Endodermal cell (in vitro differentiated cells): ENCODE measurements at regions not wholly inside any gene's neighbourhood (a gene's known extent, or its start where the extent isn't known, plus 50 kb on each side); places are given as distances from the start of the nearest gene placed in this dataset.

ENCODE experiments used
- DNase-seq: peaks from one replicate; pipeline ENCODE4 v3.0.0-alpha.2; 2017
- H3K27ac ChIP-seq: 2 replicates; pipeline ENCODE4 v1.5.1; 2013; ENCODE audit warnings: mild to moderate bottlenecking, low read depth, low read length, moderate library complexity
- H3K27me3 ChIP-seq: 2 replicates; pipeline ENCODE4 v1.6.1; 2013; ENCODE audit warnings: mild to moderate bottlenecking, low read length, moderate library complexity; ENCODE audit not compliant: insufficient read depth, control insufficient read depth, poor library complexity, severe bottlenecking
- H3K36me3 ChIP-seq: 2 replicates; pipeline ENCODE4 v1.7.0; 2013; ENCODE audit warnings: mild to moderate bottlenecking, low read length, moderate library complexity; ENCODE audit not compliant: control insufficient read depth, insufficient read depth
- H3K4me1 ChIP-seq: one replicate; pipeline ENCODE4 v1.7.0; 2013; ENCODE audit warnings: low read length; ENCODE audit not compliant: control insufficient read depth, insufficient read depth
- H3K4me3 ChIP-seq: 2 replicates; pipeline ENCODE4 v1.5.1; 2013; ENCODE audit warnings: mild to moderate bottlenecking, low read length, moderate library complexity
- H3K9ac ChIP-seq: 2 replicates; pipeline ENCODE4 v1.6.1; 2013; ENCODE audit warnings: mild to moderate bottlenecking, low read length, moderate library complexity; ENCODE audit not compliant: poor library complexity, severe bottlenecking; ENCODE audit errors: extremely low read depth
- H3K9me3 ChIP-seq: 2 replicates; pipeline ENCODE4 v1.6.1; 2013; ENCODE audit warnings: mild to moderate bottlenecking, low read length, moderate library complexity; ENCODE audit not compliant: control insufficient read depth
- H3K27ac Mint-ChIP-seq: 2 replicates; pipeline ENCODE4 v1.8.0; 2020; ENCODE audit warnings: mixed read lengths
- H3K27me3 Mint-ChIP-seq: 2 replicates; pipeline ENCODE4 v1.8.0; 2021; ENCODE audit warnings: mild to moderate bottlenecking, mixed read lengths; ENCODE audit not compliant: insufficient read depth
- H3K36me3 Mint-ChIP-seq: 2 replicates; pipeline ENCODE4 v1.8.0; 2020; ENCODE audit warnings: low read depth, mixed read lengths
- H3K4me1 Mint-ChIP-seq: 2 replicates; pipeline ENCODE4 v1.8.0; 2020; ENCODE audit warnings: mixed read lengths
- H3K4me3 Mint-ChIP-seq: 2 replicates; pipeline ENCODE4 v1.8.0; 2020; ENCODE audit warnings: mild to moderate bottlenecking, moderate library complexity, mixed read lengths
- H3K9me3 Mint-ChIP-seq: 2 replicates; pipeline ENCODE4 v1.8.0; 2020; ENCODE audit warnings: mild to moderate bottlenecking, mixed read lengths
- WGBS, 2 experiments: methylation state at CpG; one replicate each; pipeline versions ENCODE4 v1.1.5 to v1.1.7; 2013; ENCODE audit warnings: missing lambda C conversion rate in 2 of 2, mixed read lengths in 1 of 2; ENCODE audit not compliant: insufficient coverage in 1 of 2, insufficient read length in 1 of 2; 5-methylcytosine and 5-hydroxymethylcytosine counted together
- TF ChIP-seq, protein P1 (sequence below): fragments of 200-600 bp; sonication (generic); conservative IDR thresholded peaks from 2 replicates; pipeline ENCODE4 v1.5.0; 2021; ENCODE audit warnings: antibody characterized with exemption, mild to moderate bottlenecking

- Histone ChIP-seq H3K4me3 (no peak overlapping the region), H3K9me3 (peaks cover 19% of the 10 kb centered on the region), H3K36me3 (no peaks in the 10 kb centered on the region), H3K4me1 (no peaks in the 10 kb centered on the region), H3K27me3 (no peaks in the 10 kb centered on the region), H3K9ac (no peak overlapping the region), H3K27ac (no peak overlapping the region)
- Mint-ChIP-seq H3K9me3 (peaks cover 35% of the 10 kb centered on the region), H3K27me3 (peaks cover 2% of the 10 kb centered on the region), H3K4me3 (no peak overlapping the region), H3K27ac (no peak overlapping the region), H3K4me1 (peaks cover 1% of the 10 kb centered on the region), H3K36me3 (peaks cover 6% of the 10 kb centered on the region)
- TF ChIP-seq, protein P1, sequence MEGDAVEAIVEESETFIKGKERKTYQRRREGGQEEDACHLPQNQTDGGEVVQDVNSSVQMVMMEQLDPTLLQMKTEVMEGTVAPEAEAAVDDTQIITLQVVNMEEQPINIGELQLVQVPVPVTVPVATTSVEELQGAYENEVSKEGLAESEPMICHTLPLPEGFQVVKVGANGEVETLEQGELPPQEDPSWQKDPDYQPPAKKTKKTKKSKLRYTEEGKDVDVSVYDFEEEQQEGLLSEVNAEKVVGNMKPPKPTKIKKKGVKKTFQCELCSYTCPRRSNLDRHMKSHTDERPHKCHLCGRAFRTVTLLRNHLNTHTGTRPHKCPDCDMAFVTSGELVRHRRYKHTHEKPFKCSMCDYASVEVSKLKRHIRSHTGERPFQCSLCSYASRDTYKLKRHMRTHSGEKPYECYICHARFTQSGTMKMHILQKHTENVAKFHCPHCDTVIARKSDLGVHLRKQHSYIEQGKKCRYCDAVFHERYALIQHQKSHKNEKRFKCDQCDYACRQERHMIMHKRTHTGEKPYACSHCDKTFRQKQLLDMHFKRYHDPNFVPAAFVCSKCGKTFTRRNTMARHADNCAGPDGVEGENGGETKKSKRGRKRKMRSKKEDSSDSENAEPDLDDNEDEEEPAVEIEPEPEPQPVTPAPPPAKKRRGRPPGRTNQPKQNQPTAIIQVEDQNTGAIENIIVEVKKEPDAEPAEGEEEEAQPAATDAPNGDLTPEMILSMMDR, result no peak
- no peak for DNase-seq
These were observed 1335.6 kb downstream of the AACS start for GRCh38 chr12:126400831-126401230.

GRCh38 chr12:126404293-126404881 lies 1339.2 kb downstream of the AACS start:
- Histone ChIP-seq H3K27me3 (no peaks in the 10 kb centered on the region), H3K9ac (no peak overlapping the region), H3K36me3 (no peaks in the 10 kb centered on the region), H3K4me1 (no peaks in the 10 kb centered on the region), H3K4me3 (no peak overlapping the region), H3K27ac (no peak overlapping the region), H3K9me3 (peaks cover 4% of the 10 kb centered on the region)
- Mint-ChIP-seq H3K27me3 (peaks cover 2% of the 10 kb centered on the region), H3K36me3 (no peaks in the 10 kb centered on the region), H3K27ac (no peak overlapping the region), H3K9me3 (peaks cover 6% of the 10 kb centered on the region), H3K4me3 (no peak overlapping the region), H3K4me1 (peaks cover 1% of the 10 kb centered on the region)
- WGBS, 2 experiments, result 84 to 95% methylated on average over 3 to 5 of the region's 5 CpGs
- DNase-seq, result no peak
- TF ChIP-seq, protein P1, result no peak

- TF ChIP-seq, protein P1, result no peak
- H3K9me3 Mint-ChIP-seq, result no peaks in the 10 kb centered on the region
- 58 to 74% methylated on average over 3 to 5 of the region's 5 CpGs for WGBS, 2 experiments
These were observed 1353.2 kb downstream of the AACS start for GRCh38 chr12:126418400-126418799.

More at GRCh38 chr12:126418400-126418799, 1353.2 kb downstream of the AACS start:
- Histone ChIP-seq H3K4me1 (no peaks in the 10 kb centered on the region), H3K9ac (no peak overlapping the region), H3K4me3 (no peak overlapping the region), H3K27ac (no peak overlapping the region), H3K9me3 (no peaks in the 10 kb centered on the region), H3K36me3 (no peaks in the 10 kb centered on the region), H3K27me3 (no peaks in the 10 kb centered on the region)
- no peak for DNase-seq
- H3K4me3 Mint-ChIP-seq, result no peak overlapping the region
- no peaks in the 10 kb centered on the region for H3K36me3 Mint-ChIP-seq
- no peaks in the 10 kb centered on the region for H3K27me3 Mint-ChIP-seq
- no peak overlapping the region for H3K27ac Mint-ChIP-seq
- H3K4me1 Mint-ChIP-seq, result no peaks in the 10 kb centered on the region
